Right ventricle myocardium superior (tissue), 1 donor: ENCODE measurements at regions not wholly inside any gene's neighbourhood (a gene's known extent, or its start where the extent isn't known, plus 50 kb on each side); places are given as distances from the start of the nearest gene placed in this dataset.
"Not testable (repeated sequence)": the region's sequence is repeated elsewhere in the genome, so short reads cannot be mapped to it uniquely, and the experiment has no call there.

Experiments
- ATAC-seq: fragments of 200-7000 bp; cut with Tn5 transposase; one replicate; pipeline ENCODE4 v1.9.1; 2020; ENCODE audit warnings: mild to moderate bottlenecking; ENCODE audit not compliant: poor library complexity
- DNase-seq: peaks from one replicate; pipeline ENCODE4 v3.0.0-alpha.2; 2020
- intact Hi-C: fragments of 100-400 bp; cut with DNase I; formaldehyde crosslinking; loops from one replicate; pipeline ENCODE4 v1.11.2; 2022
- donor health status: DM: no; HTN: yes; CAD: no; lungs with severe emphysema.

GRCh38 chr9:78680196-78680595, 383.3 kb downstream of the PSAT1 start:
- intact Hi-C loops: no loop called here
- no peak for ATAC-seq

GRCh38 chr9:78682216-78682615, 385.3 kb downstream of the PSAT1 start:
- ATAC-seq (no peak), DNase-seq (no peak)
- intact Hi-C loops: no loop called here

More at GRCh38 chr9:78680196-78680595, 383.3 kb downstream of the PSAT1 start:
- DNase-seq: no peak

GRCh38 chr9:78685471-78685870, 388.5 kb downstream of the PSAT1 start:
- ATAC-seq (no peak), DNase-seq (no peak)
- intact Hi-C loops: no loop called here

- ATAC-seq: no peak
- intact Hi-C loops: no loop called here
- no peak for DNase-seq
These were observed 391.9 kb downstream of the PSAT1 start for GRCh38 chr9:78688796-78689195.

- DNase-seq (no peak), ATAC-seq (no peak)
- intact Hi-C loops: no loop called here
These were observed 394.6 kb downstream of the PSAT1 start for GRCh38 chr9:78691542-78691941.

- DNase-seq: no peak
- no peak for ATAC-seq
- intact Hi-C loops: no loop called here
These were observed 395.9 kb downstream of the PSAT1 start for GRCh38 chr9:78692871-78693270.

GRCh38 chr9:78694974-78695373, 398.0 kb downstream of the PSAT1 start:
- intact Hi-C loops: no loop called here
- ATAC-seq: no peak
- no peak for DNase-seq

GRCh38 chr9:78695519-78695918, 398.6 kb downstream of the PSAT1 start:
- no peak for ATAC-seq
- no peak for DNase-seq
- intact Hi-C loops: no loop called here

GRCh38 chr9:78697618-78698017, 400.7 kb downstream of the PSAT1 start:
- no peak for DNase-seq
- no peak for ATAC-seq
- intact Hi-C loops: no loop called here

GRCh38 chr9:78698371-78698770, 401.4 kb downstream of the PSAT1 start:
- no peak for DNase-seq
- intact Hi-C loops: no loop called here
- ATAC-seq: no peak

- ATAC-seq, DNase-seq, intact Hi-C loops: not testable (repeated sequence)
These were observed 402.3 kb downstream of the PSAT1 start for GRCh38 chr9:78699217-78699616.

GRCh38 chr9:78704153-78704552, 407.2 kb downstream of the PSAT1 start:
- intact Hi-C loops, ATAC-seq, DNase-seq: not testable (repeated sequence)

- intact Hi-C loops: no loop called here
- no peak for ATAC-seq
These were observed 410.2 kb downstream of the PSAT1 start for GRCh38 chr9:78707080-78707479.

GRCh38 chr9:78707481-78707991, 410.6 kb downstream of the PSAT1 start:
- ATAC-seq: no peak
- intact Hi-C loops: no loop called here
- DNase-seq: no peak

More at GRCh38 chr9:78707080-78707479, 410.2 kb downstream of the PSAT1 start:
- no peak for DNase-seq

- intact Hi-C loops: no loop called here
- ATAC-seq: no peak
- no peak for DNase-seq
These were observed 416.1 kb downstream of the PSAT1 start for GRCh38 chr9:78712903-78713613.

- ATAC-seq (no peak), DNase-seq (no peak)
- intact Hi-C loops: no loop called here
These were observed 416.9 kb downstream of the PSAT1 start for GRCh38 chr9:78713614-78714405.

- intact Hi-C loops: no loop called here
- ATAC-seq (no peak), DNase-seq (no peak)
These were observed 417.7 kb downstream of the PSAT1 start for GRCh38 chr9:78714576-78714975.

GRCh38 chr9:78719029-78719428, 422.1 kb downstream of the PSAT1 start:
- ATAC-seq, DNase-seq, intact Hi-C loops: not testable (repeated sequence)

GRCh38 chr9:78724896-78725295, 428.0 kb downstream of the PSAT1 start:
- no peak for ATAC-seq
- intact Hi-C loops: no loop called here
- DNase-seq: no peak

- DNase-seq (no peak), ATAC-seq (no peak)
- intact Hi-C loops: no loop called here
These were observed 428.6 kb downstream of the PSAT1 start for GRCh38 chr9:78725503-78725902.
